Activated T-cell treated with anti-CD3 and anti-CD28 coated beads, Interleukin-2, amount 50 U/mL, for 48 hours (primary cell): ENCODE measurements at regions not wholly inside any gene's neighbourhood (a gene's known extent, or its start where the extent isn't known, plus 50 kb on each side); places are given as distances from the start of the nearest gene placed in this dataset.
A peak's percentile ranks its signal among the peaks of the same experiment; 100 is the strongest.

Experiments used
- DNase-seq, 2 experiments: peaks; one replicate each; pipeline ENCODE4 v3.0.0-alpha.2; 2020

DNA sequence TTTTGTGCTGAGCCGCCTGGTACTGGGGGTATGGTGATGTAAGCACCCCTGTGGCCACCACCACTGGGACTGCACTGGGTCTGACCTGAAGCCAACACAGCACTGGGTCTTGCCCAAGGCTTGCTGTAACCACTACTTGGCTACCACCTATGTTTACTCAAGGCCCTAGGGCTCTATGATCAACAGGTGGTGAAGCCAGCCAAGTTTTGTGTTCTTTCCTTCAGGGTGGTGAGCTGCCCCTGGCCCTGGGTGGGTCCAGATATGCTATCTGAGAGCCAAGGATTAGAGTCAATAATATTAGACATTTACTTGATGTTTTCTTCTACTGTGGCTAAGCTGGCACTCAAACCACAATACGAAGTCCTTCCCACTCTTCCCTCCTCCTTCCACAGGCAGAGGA is 55.1 kb upstream of the PAGE4 start:
- DNase-seq, result no peak

DNA sequence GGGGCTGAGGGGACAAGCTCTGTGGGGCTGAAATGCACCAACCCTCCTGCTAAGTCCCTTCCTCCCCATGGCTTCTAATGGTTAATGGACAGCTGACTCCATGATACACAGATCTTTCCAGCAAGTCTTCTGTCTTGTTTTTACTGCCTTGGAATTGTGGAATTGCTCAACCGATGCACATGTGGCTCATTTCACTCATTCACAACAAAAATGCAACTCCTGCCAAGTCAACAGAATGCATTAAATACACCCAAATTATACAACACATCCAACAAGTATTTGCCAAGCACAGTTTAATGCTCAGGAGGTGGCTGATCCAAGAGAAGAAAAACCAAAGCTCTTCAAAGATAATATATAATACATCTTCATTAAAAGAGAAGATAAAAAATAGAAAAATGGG is 61.9 kb upstream of the PAGE4 start:
- DNase-seq, result no peak

DNA sequence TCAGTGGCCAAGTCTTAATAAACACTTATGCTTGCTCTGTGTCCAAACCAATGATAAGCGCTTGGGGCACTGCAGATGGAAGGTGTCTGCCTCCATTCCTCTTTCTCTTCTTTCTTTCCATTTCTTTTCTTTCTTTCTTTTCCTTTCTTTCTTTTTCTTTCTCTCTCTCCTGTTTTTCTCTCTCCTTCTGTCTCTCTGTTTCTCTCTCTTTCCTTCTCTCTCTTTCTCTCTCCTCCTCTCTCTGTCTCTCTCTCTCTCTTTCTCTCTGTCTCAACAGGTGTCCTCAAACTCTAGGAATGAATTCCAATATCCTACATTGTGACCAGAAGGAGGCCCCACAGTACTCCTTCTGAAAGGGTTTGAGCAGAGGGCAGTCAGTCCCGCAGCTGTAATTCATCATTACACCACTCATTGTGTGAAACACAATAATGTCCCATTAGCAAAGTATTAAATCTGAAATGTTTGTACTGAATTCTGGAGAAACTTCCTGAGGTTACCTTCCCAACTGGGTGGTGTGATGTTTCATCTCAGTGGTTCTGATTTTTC is 66.5 kb upstream of the PAGE1 start:
- no peak for DNase-seq

DNA sequence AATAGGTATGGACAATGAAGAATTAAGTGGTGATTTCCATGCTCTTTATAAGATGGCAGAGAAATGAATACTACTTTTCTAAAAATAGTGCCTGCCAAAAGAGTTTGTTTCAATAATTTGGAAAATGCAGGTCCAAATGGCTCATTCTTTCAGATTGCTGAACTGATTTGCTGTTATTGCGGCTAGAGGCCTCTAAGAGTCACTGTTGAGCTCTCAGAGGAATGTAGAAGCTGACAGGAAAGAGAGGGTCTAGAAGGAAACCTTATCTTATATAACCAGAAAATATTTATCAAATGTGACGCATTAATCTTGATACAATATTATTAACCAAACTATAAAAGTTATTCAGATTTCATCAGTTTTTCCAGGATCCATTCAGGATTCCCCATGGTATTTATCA is 65.7 kb upstream of the PAGE1 start:
- no peak for DNase-seq

DNA sequence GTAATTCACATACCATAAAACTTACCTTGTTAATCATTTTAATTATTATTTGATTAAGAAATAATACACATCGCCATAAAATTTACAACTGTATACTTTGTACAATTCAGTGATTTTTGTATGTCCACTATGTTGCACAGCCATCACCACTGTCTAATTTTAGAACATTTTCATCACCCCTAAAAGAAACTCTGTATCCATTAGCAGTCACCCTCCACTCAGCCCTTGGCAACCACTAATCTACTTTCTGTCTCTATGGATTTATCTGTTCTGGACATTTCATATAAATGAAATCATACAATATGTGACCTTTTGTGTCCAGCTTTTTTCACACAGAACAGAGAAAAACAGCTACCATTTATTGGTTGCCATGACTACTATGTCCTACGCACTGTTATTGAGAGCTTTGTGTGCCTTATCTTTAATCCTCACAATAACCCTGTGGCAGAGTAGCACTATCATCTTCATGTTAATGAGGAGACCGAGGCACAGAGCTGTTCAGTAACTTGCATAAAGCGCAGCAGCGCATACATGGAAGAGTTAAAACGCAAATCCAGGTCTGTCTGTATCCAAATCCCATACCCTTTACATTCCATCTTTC is 64.6 kb upstream of the PAGE1 start:
- no peak for DNase-seq

DNA sequence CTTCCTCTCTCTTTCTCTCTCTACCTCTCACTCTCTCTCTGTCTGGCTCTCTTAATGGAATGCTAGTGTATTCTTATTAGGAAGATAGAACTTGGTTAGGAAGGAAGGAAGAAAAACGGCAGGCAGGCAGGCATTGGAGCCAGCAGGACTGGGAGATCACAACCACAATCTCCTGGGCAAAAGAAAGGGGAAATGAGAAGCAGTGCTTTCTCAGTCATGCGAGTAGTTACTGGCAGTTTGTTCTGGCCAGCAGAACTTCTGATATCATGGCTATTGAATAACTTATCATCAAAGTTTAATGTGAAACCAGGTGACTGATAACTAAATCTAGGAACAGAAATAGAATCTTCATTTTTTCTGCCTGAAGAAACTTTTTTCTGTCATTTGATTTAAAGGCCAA is 60.9 kb upstream of the PAGE1 start:
- no peak for DNase-seq

DNA sequence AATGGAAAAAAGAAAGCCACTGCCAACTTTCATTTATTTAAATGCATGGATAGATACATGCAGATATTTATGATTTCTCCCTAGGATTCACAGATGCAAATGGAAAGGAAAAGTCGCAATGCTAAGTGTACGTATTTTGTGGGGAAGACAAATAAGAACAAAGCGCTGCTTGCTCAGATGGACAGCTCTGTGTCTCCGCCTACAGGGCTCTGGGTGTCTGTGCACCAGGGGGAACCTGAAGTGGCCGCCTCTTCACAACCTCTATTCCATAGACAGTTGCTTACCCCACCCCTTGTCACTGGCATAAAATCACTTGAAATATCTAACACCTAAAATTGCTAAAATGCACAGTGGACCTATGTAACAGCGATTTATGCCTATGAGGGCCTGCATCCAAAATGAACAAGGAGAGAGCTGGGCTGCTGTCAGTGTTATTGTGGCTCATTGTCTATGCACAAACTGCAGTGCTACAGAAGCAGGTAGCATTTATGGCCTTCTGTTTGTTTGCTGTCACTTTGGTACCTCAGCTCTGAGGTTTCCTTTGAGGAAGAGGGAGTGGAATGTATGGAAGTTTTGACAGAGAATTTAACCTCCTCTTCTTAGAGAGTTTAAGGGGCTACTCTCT is 58.6 kb upstream of the PAGE1 start:
- peak; percentile 50 to 59 for DNase-seq

DNA sequence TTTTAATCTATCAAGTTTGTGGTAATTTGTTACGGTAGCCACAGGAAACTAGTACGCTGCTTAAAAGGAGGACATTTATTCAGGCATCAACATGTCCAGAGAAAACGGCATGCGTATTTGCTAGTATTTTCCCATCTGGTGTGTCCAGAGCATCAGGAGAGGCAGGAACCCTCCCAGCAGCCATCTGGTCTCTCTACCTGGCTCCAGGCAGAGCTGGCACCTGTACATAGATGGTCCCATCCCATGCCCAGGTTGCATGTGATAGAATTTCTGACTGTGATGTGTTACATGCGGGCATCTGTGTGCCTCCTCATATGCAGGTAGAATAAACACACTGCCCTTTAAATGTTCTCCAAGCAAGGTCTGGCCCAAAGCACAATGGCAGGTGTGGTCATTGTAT is 57.9 kb upstream of the PAGE1 start:
- no peak for DNase-seq

DNA sequence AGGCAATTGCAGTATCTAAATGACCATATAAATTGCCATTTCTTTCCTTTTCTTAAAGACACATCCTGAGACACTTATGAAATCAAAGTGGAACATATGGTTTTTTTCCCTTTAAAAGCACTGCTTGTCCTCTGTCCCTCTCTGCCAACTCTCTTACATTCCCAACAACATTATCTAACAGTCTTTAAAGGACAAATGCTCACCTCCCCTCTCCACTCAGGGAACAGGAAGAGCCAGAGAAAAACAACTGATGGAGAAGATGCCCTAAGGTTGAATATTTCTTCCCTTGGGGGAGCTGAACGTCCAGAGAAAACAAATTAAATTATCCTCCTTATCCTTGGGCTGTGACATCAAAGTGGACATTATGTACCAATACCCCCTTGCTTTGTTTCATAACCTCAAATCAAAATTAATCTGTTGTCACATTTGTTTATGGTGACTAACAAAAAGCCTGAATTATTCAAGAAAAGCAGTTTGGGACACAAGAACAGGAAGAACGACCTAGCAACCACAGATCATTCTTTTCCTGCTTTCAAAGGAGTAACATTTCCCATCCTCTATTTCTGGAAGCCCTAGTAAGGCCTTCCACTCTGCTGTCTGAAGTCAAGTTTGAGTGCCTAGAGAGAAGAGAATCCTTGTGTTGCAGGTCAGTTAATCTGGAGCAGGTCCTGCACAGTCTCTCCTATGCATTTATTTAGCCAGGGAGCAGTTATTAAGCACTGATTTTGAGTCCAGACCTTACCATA is 52.6 kb upstream of the PAGE1 start:
- no peak for DNase-seq

DNA sequence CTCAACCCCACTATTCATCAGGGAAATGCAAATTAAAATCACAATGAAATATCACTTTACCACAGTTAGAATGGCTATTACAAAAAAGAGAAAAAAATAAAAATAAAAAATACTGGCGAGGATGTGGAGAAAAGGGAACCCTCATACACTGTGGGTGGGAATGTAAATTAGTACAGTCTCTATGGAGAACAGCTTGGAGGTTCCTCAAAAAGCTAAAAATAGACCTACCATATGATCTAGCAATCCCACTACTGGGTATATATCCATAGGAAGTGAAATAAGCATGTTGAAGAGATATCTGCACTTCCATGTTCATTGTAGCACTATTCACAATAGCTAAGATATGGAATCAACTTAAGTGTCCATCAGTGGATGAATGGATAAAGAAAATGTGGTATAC is 50.5 kb upstream of the PAGE1 start:
- DNase-seq, result no peak
